ENCODE measurements at regions not wholly inside any gene's neighbourhood (a gene's known extent, or its start where the extent isn't known, plus 50 kb on each side); places are given as distances from the start of the nearest gene placed in this dataset.

GRCh38 chr5:119785057-119785456 lies 155.7 kb downstream of the FAM170A start:
- TF ChIP-seq CTCF (IDR thresholded peaks at IDR 0.05): no peak
- Mint-ChIP-seq H3K27me3 (ENCODE audit: low read depth in 3 of 3) (peaks cover 0 to 3% (median 0%) of the 10 kb centered on the region in 3 donors), H3K4me1 (no peaks in the 10 kb centered on the region), H3K27ac (no peak overlapping the region), H3K36me3 (no peaks in the 10 kb centered on the region), H3K4me3 (no peak overlapping the region), H3K9me3 (peaks cover 0 to 9% (median 5%) of the 10 kb centered on the region in 7 donors)
- H3K9me3 ChIP-seq (replicated peaks in 1 of 2; ENCODE audit: control insufficient read depth in 1 of 2, insufficient read depth in 1 of 2, low read length in 2 of 2): peaks cover 0 to 5% of the 10 kb centered on the region in 2 donors
- H3K4me1 ChIP-seq (ENCODE audit: control insufficient read depth in 1 of 2, insufficient read depth in 2 of 2, low read length in 2 of 2): no peaks in the 10 kb centered on the region
- H3K4me2 ChIP-seq (replicated peaks; ENCODE audit: extremely low read depth, low read length, poor library complexity, severe bottlenecking): no peak overlapping the region
- H4K20me1 ChIP-seq (ENCODE audit: insufficient read depth, low read length): no peaks in the 10 kb centered on the region
- H2AFZ ChIP-seq (ENCODE audit: insufficient read depth, low read depth, low read length, poor library complexity, severe bottlenecking): no peak overlapping the region
- no peak overlapping the region for H3K27ac ChIP-seq (ENCODE audit: low read depth in 1 of 2, low read length in 2 of 2)
- no peaks in the 10 kb centered on the region for H3K79me2 ChIP-seq (ENCODE audit: insufficient read depth, low read length)
- intact Hi-C loops (cut with micrococcal nuclease): no loop called here
- no peaks in the 10 kb centered on the region for H3K27me3 ChIP-seq (ENCODE audit: control insufficient read depth in 2 of 2, insufficient read depth in 2 of 2, low read length in 2 of 2)
- H3K9ac ChIP-seq (ENCODE audit: insufficient read depth, low read length, poor library complexity, severe bottlenecking): no peak overlapping the region
- DNase-seq: no peak
- H3K36me3 ChIP-seq (replicated peaks in 1 of 2; ENCODE audit: control insufficient read depth in 1 of 2, insufficient read depth in 2 of 2, low read length in 2 of 2): no peaks in the 10 kb centered on the region
- H3K4me3 ChIP-seq (replicated peaks in 1 of 3; ENCODE audit: low read depth in 2 of 3, low read length in 3 of 3): no peak overlapping the region

GRCh38 chr5:119789406-119790117 lies 160.2 kb downstream of the FAM170A start:
- Histone ChIP-seq H3K9ac (ENCODE audit: insufficient read depth, low read length, poor library complexity, severe bottlenecking) (no peak overlapping the region), H2AFZ (ENCODE audit: insufficient read depth, low read depth, low read length, poor library complexity, severe bottlenecking) (no peak overlapping the region), H3K79me2 (ENCODE audit: insufficient read depth, low read length) (no peaks in the 10 kb centered on the region), H4K20me1 (ENCODE audit: insufficient read depth, low read length) (no peaks in the 10 kb centered on the region), H3K27me3 (ENCODE audit: control insufficient read depth in 2 of 2, insufficient read depth in 2 of 2, low read length in 2 of 2) (no peaks in the 10 kb centered on the region), H3K4me3 (replicated peaks in 1 of 3; ENCODE audit: low read depth in 2 of 3, low read length in 3 of 3) (no peak overlapping the region), H3K9me3 (replicated peaks in 1 of 2; ENCODE audit: control insufficient read depth in 1 of 2, insufficient read depth in 1 of 2, low read length in 2 of 2) (no peaks in the 10 kb centered on the region), H3K36me3 (replicated peaks in 1 of 2; ENCODE audit: control insufficient read depth in 1 of 2, insufficient read depth in 2 of 2, low read length in 2 of 2) (no peaks in the 10 kb centered on the region), H3K4me1 (ENCODE audit: control insufficient read depth in 1 of 2, insufficient read depth in 2 of 2, low read length in 2 of 2) (no peaks in the 10 kb centered on the region), H3K4me2 (replicated peaks; ENCODE audit: extremely low read depth, low read length, poor library complexity, severe bottlenecking) (no peak overlapping the region), H3K27ac (ENCODE audit: low read depth in 1 of 2, low read length in 2 of 2) (no peak overlapping the region)
- WGBS (ENCODE audit: insufficient coverage): no CpG with 5 or more reads among the region's 2 CpGs
- Mint-ChIP-seq H3K36me3 (no peaks in the 10 kb centered on the region), H3K4me1 (no peaks in the 10 kb centered on the region), H3K27ac (no peak overlapping the region), H3K4me3 (no peak overlapping the region), H3K27me3 (ENCODE audit: low read depth in 3 of 3) (no peaks in the 10 kb centered on the region), H3K9me3 (peaks cover 0 to 5% (median 4%) of the 10 kb centered on the region in 7 donors)
- intact Hi-C loops (cut with micrococcal nuclease): no loop called here
- DNase-seq: no peak
- no peak for TF ChIP-seq CTCF (IDR thresholded peaks at IDR 0.05)
